IMR-90 (cell line): ENCODE measurements at regions not wholly inside any gene's neighbourhood (a gene's known extent, or its start where the extent isn't known, plus 50 kb on each side); places are given as distances from the start of the nearest gene placed in this dataset.

Experiments
- ATAC-seq: fragments of 200-7000 bp; cut with Tn5 transposase; 2 replicates; pipeline ENCODE4 v1.9.1; 2020; ENCODE audit warnings: low read depth, mild to moderate bottlenecking, moderate library complexity
- BruUV-seq: library from RNA; stranded (reverse); fragments of 400-500 nt; replicated peaks from 2 replicates; lab custom pipeline; 2021; lab: Mats Ljungman, UMichigan
- CTCF ChIA-PET: fragments of 300-600 bp; formaldehyde crosslinking; extraction: SDS; loops from one replicate; lab custom pipeline; 2021; ENCODE audit warnings: antibody characterized with exemption; lab: Yijun Ruan, JAX
- POLR2A ChIA-PET: fragments of 300-600 bp; sonication (Branson Sonifier 250); formaldehyde crosslinking; loops from one replicate; lab custom pipeline; 2022; ENCODE audit warnings: antibody characterized with exemption; ENCODE audit not compliant: unreplicated experiment; lab: Charles Lee
- DNase-seq: peaks from one replicate; pipeline ENCODE4 v3.0.0; 2013
- H2AFZ ChIP-seq: replicated peaks from 2 replicates; pipeline ENCODE3; 2013; ENCODE audit warnings: low read length, mild to moderate bottlenecking; ENCODE audit not compliant: poor library complexity
- H2AK5ac ChIP-seq: 2 replicates; pipeline ENCODE4 v1.6.1; 2013; ENCODE audit warnings: low read depth, low read length, inconsistent platforms
- H2AK9ac ChIP-seq: replicated peaks from 2 replicates; pipeline ENCODE3; 2013; ENCODE audit warnings: mild to moderate bottlenecking, low read depth, low read length, moderate library complexity; ENCODE audit not compliant: poor library complexity
- H2BK120ac ChIP-seq: 2 replicates; pipeline ENCODE4 v1.6.1; 2013; ENCODE audit warnings: low read depth, low read length, inconsistent platforms
- H2BK15ac ChIP-seq: 3 replicates; pipeline ENCODE4 v1.6.1; 2013; ENCODE audit warnings: low read depth, low read length, inconsistent platforms
- H2BK20ac ChIP-seq: 2 replicates; pipeline ENCODE4 v1.6.1; 2013; ENCODE audit warnings: low read depth, mild to moderate bottlenecking, inconsistent platforms, low read length, moderate library complexity
- H2BK5ac ChIP-seq: 2 replicates; pipeline ENCODE4 v1.6.1; 2013; ENCODE audit warnings: mild to moderate bottlenecking, low read depth, low read length, inconsistent platforms; ENCODE audit not compliant: poor library complexity, severe bottlenecking
- H3K14ac ChIP-seq: replicated peaks from 2 replicates; pipeline ENCODE4 v1.6.1; 2013; ENCODE audit warnings: low read depth, low read length, inconsistent platforms
- H3K18ac ChIP-seq: 2 replicates; pipeline ENCODE4 v1.6.1; 2013; ENCODE audit warnings: low read depth, low read length, control low read depth
- H3K23ac ChIP-seq: 2 replicates; pipeline ENCODE4 v1.6.1; 2013; ENCODE audit warnings: low read depth, low read length, inconsistent platforms
- H3K27ac ChIP-seq: 2 replicates; pipeline ENCODE4 v1.5.1; 2013; ENCODE audit warnings: mild to moderate bottlenecking, control low read depth, low read length; ENCODE audit not compliant: insufficient read depth
- H3K27me3 ChIP-seq: 2 replicates; pipeline ENCODE4 v1.6.1; 2013; ENCODE audit warnings: low read length; ENCODE audit not compliant: control insufficient read depth, insufficient read depth
- H3K36me3 ChIP-seq: 2 replicates; pipeline ENCODE4 v1.6.1; 2013; ENCODE audit warnings: low read length, mixed read lengths; ENCODE audit not compliant: control insufficient read depth, insufficient read depth
- H3K4ac ChIP-seq: 2 replicates; pipeline ENCODE4 v1.6.1; 2013; ENCODE audit warnings: low read depth, low read length, inconsistent platforms
- H3K4me1 ChIP-seq: 2 replicates; pipeline ENCODE4 v1.6.1; 2013; ENCODE audit warnings: low read length, mixed read lengths; ENCODE audit not compliant: control insufficient read depth, insufficient read depth
- H3K4me2 ChIP-seq: 2 replicates; pipeline ENCODE4 v1.6.1; 2013; ENCODE audit warnings: low read depth, mild to moderate bottlenecking, control low read depth, low read length, moderate library complexity
- H3K4me3 ChIP-seq: 2 replicates; pipeline ENCODE4 v1.5.1; 2013; ENCODE audit warnings: low read depth, mild to moderate bottlenecking, control low read depth, low read length, moderate library complexity; ENCODE audit not compliant: insufficient read depth
- H3K56ac ChIP-seq: 2 replicates; pipeline ENCODE4 v1.6.1; 2013; ENCODE audit warnings: low read length, inconsistent platforms; ENCODE audit not compliant: insufficient read depth; ENCODE audit errors: extremely low read depth
- H3K79me1 ChIP-seq, 2 experiments: 2 replicates each; pipeline ENCODE4 v1.6.1; 2013; ENCODE audit warnings: low read length in 2 of 2, inconsistent platforms in 1 of 2, low read depth in 1 of 2
- H3K9ac ChIP-seq: 2 replicates; pipeline ENCODE4 v1.6.1; 2013; ENCODE audit warnings: low read depth, low read length, control low read depth
- H3K9me1 ChIP-seq: 2 replicates; pipeline ENCODE4 v1.6.1; 2013; ENCODE audit warnings: low read length, inconsistent platforms; ENCODE audit not compliant: insufficient read depth
- H3K9me3 ChIP-seq: 2 replicates; pipeline ENCODE4 v1.6.1; 2013; ENCODE audit warnings: low read length; ENCODE audit not compliant: control insufficient read depth, insufficient read depth
- H4K20me1 ChIP-seq: 2 replicates; pipeline ENCODE4 v1.6.1; 2013; ENCODE audit warnings: low read length, inconsistent platforms; ENCODE audit not compliant: insufficient read depth
- H4K5ac ChIP-seq: 2 replicates; pipeline ENCODE4 v1.6.1; 2013; ENCODE audit warnings: mild to moderate bottlenecking, low read depth, low read length, control low read depth
- H4K8ac ChIP-seq, 2 experiments: 2 replicates each; pipeline ENCODE4 v1.6.1; 2013; ENCODE audit warnings: low read depth in 2 of 2, low read length in 2 of 2, control low read depth in 1 of 2, inconsistent platforms in 1 of 2
- H4K91ac ChIP-seq: 2 replicates; pipeline ENCODE4 v1.6.1; 2013; ENCODE audit warnings: low read depth, low read length, inconsistent platforms; ENCODE audit not compliant: insufficient read depth
- BHLHE40 ChIP-seq: fragments of 150-350 bp; IDR thresholded peaks from 2 replicates; pipeline ENCODE4 v1.6.1; 2016; ENCODE audit warnings: mild to moderate bottlenecking, low read depth, low read length
- CEBPB ChIP-seq: IDR thresholded peaks from 2 replicates; pipeline ENCODE4 v1.6.1; 2012; ENCODE audit warnings: low read depth, low read length, improper control_type of control experiment
- FOS ChIP-seq: fragments of 150-350 bp; IDR thresholded peaks from 2 replicates; pipeline ENCODE4 v1.6.1; 2016; ENCODE audit warnings: low read depth, low read length
- MAFK ChIP-seq: IDR thresholded peaks from 2 replicates; pipeline ENCODE4 v1.6.1; 2012; ENCODE audit warnings: low read depth, low read length, improper control_type of control experiment
- POLR2A ChIP-seq: IDR thresholded peaks from 2 replicates; pipeline ENCODE4 v1.6.1; 2012; ENCODE audit warnings: mild to moderate bottlenecking, low read depth, low read length
- RAD21 ChIP-seq: IDR thresholded peaks from 2 replicates; pipeline ENCODE4 v1.6.1; 2012; ENCODE audit warnings: low read length, improper control_type of control experiment
- RFX5 ChIP-seq: IDR thresholded peaks from 2 replicates; pipeline ENCODE4 v1.8.0; 2012; ENCODE audit warnings: low read depth, mild to moderate bottlenecking, low read length, moderate library complexity
- SMC3 ChIP-seq: fragments of 150-350 bp; IDR thresholded peaks from 2 replicates; pipeline ENCODE4 v1.6.1; 2016; ENCODE audit warnings: low read depth, mild to moderate bottlenecking, antibody characterized with exemption, low read length, moderate library complexity
- dilution Hi-C: fragments of 300-500 bp; cut with HindIII; formaldehyde crosslinking; loops from one replicate; pipeline ENCODE4 v1.14.3; 2018; ENCODE audit warnings: low sequenced_read_pairs; ENCODE audit not compliant: unreplicated experiment
- in situ Hi-C: fragments of 300-500 bp; cut with MboI; formaldehyde crosslinking; loops from 3 replicates; pipeline ENCODE4 v1.14.3; 2019; ENCODE audit warnings: low sequenced_read_pairs, inconsistent platforms, mixed read lengths
- intact Hi-C: fragments of 100-400 bp; cut with micrococcal nuclease; formaldehyde crosslinking; loops from 2 replicates; pipeline ENCODE4 v1.10.0; 2022
- TF ChIP-seq, protein P1 (sequence below): fragments of 150-350 bp; IDR thresholded peaks from 2 replicates; pipeline ENCODE4 v1.6.1; 2016; ENCODE audit warnings: low read depth, mild to moderate bottlenecking, low read length, moderate library complexity, borderline replicate concordance
- TF ChIP-seq, protein P2 (sequence below): conservative IDR thresholded peaks from 2 replicates; pipeline ENCODE4 v1.5.1; 2012; ENCODE audit warnings: mild to moderate bottlenecking, low read depth, low read length, improper control_type of control experiment

DNA sequence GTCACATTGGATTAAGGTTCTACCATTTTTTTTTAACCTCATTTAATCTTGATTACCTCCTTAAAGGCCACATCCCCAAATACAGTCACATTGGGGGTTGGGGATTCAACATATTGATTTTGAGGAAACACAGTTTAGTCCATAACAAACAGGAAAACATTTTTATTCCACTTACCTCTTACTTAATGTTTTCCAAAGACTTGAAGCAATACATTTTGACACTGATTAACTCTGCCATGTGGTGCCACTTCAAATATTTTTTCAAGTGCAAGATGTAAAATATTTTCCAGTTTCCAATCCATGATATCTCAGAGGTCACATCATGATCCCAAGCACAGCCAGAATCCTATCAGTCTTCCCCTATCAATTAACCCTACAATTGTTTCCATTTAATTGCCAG is 548.0 kb downstream of the CSNK1G3 start:
- POLR2A ChIA-PET: no interaction called here
- Histone ChIP-seq H2BK15ac (no peak overlapping the region), H4K20me1 (no peaks in the 10 kb centered on the region), H3K14ac (no peak overlapping the region), H2AK9ac (no peak overlapping the region), H3K4ac (no peak overlapping the region), H4K8ac (no peak overlapping the region), H2AFZ (no peak overlapping the region), H3K79me1 (no peaks in the 10 kb centered on the region), H3K4me2 (no peak overlapping the region), H4K5ac (no peak overlapping the region), H3K27me3 (no peaks in the 10 kb centered on the region; the same call in 1 of the 2 replicates), H2BK120ac (no peak overlapping the region), H3K23ac (no peak overlapping the region), H2AK5ac (no peak overlapping the region), H3K36me3 (no peaks in the 10 kb centered on the region), H3K18ac (no peak overlapping the region), H3K9me1 (no peaks in the 10 kb centered on the region), H2BK20ac (no peak overlapping the region), H3K4me3 (no peak overlapping the region), H3K56ac (no peak overlapping the region), H2BK5ac (no peak overlapping the region), H3K9ac (no peak overlapping the region), H4K91ac (no peak overlapping the region), H3K9me3 (no peaks in the 10 kb centered on the region), H3K4me1 (no peaks in the 10 kb centered on the region; the same call in 1 of the 2 replicates), H3K27ac (no peak overlapping the region)
- intact Hi-C loops (no loop called here), dilution Hi-C loops (no loop called here), in situ Hi-C loops (no loop called here)
- CTCF ChIA-PET: no interaction called here
- TF ChIP-seq, protein P1, sequence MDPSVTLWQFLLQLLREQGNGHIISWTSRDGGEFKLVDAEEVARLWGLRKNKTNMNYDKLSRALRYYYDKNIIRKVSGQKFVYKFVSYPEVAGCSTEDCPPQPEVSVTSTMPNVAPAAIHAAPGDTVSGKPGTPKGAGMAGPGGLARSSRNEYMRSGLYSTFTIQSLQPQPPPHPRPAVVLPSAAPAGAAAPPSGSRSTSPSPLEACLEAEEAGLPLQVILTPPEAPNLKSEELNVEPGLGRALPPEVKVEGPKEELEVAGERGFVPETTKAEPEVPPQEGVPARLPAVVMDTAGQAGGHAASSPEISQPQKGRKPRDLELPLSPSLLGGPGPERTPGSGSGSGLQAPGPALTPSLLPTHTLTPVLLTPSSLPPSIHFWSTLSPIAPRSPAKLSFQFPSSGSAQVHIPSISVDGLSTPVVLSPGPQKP: no peak
- no peak for TF ChIP-seq MAFK
- no peak for TF ChIP-seq FOS
- no peak for TF ChIP-seq POLR2A
- TF ChIP-seq, protein P2, sequence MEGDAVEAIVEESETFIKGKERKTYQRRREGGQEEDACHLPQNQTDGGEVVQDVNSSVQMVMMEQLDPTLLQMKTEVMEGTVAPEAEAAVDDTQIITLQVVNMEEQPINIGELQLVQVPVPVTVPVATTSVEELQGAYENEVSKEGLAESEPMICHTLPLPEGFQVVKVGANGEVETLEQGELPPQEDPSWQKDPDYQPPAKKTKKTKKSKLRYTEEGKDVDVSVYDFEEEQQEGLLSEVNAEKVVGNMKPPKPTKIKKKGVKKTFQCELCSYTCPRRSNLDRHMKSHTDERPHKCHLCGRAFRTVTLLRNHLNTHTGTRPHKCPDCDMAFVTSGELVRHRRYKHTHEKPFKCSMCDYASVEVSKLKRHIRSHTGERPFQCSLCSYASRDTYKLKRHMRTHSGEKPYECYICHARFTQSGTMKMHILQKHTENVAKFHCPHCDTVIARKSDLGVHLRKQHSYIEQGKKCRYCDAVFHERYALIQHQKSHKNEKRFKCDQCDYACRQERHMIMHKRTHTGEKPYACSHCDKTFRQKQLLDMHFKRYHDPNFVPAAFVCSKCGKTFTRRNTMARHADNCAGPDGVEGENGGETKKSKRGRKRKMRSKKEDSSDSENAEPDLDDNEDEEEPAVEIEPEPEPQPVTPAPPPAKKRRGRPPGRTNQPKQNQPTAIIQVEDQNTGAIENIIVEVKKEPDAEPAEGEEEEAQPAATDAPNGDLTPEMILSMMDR: no peak
- TF ChIP-seq SMC3: no peak
- no peak for TF ChIP-seq BHLHE40
- no peak for TF ChIP-seq RAD21
- no peak for TF ChIP-seq RFX5
- no peak for TF ChIP-seq CEBPB
- no peak for DNase-seq
- BruUV-seq: no TSS peak
- ATAC-seq: no peak
